ENCODE measurements at regions not wholly inside any gene's neighbourhood (a gene's known extent, or its start where the extent isn't known, plus 50 kb on each side); places are given as distances from the start of the nearest gene placed in this dataset.

DNA sequence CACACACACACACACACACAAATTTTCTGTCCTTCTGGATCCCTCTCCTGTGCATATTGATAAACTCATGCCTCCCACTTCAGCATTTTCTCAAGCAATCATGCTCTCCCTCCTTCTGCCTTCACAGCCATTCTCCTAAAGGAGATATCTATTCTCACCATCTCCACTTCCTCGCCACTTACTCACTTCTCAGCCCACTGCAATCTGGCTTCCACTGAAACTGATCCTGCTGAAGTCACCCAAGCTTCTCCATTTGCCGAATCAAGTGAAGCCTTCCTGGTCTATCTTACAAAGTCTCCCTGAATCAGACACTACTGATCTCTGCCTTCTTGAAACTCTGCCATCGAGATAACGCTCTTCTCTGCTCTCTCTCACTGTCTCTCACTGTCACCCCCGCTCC is 54.0 kb upstream of the GNAO1 start:
- no peak for TF ChIP-seq POLR2A (IDR thresholded peaks at IDR 0.05; ENCODE audit: low read depth, low read length)
- no peak for TF ChIP-seq TAF1 (IDR thresholded peaks at IDR 0.05; ENCODE audit: low read depth, low read length)
- TF ChIP-seq POLR2AphosphoS5 (IDR thresholded peaks at IDR 0.05; ENCODE audit: low read depth, low read length): no peak
- no peak for TF ChIP-seq SPI1 (IDR thresholded peaks at IDR 0.05; ENCODE audit: low read depth, low read length)
- TF ChIP-seq PAX5 (IDR thresholded peaks at IDR 0.05; ENCODE audit: insufficient read depth, low read length, severe bottlenecking): no peak
